ENCODE measurements at regions not wholly inside any gene's neighbourhood (a gene's known extent, or its start where the extent isn't known, plus 50 kb on each side); places are given as distances from the start of the nearest gene placed in this dataset.
A peak's percentile ranks its signal among the peaks of the same experiment; 100 is the strongest.

GRCh38 chr6:140921366-140922226, 1211.1 kb upstream of the GJE1 start:
- Mint-ChIP-seq H3K36me3 (ENCODE audit: unreplicated experiment) (no peaks in the 10 kb centered on the region), H3K4me1 (ENCODE audit: low read depth, unreplicated experiment) (no peaks in the 10 kb centered on the region), H3K27me3 (ENCODE audit: unreplicated experiment) (no peaks in the 10 kb centered on the region), H3K27ac (ENCODE audit: unreplicated experiment) (no peak overlapping the region), H3K4me3 (ENCODE audit: unreplicated experiment) (no peak overlapping the region), H3K9me3 (ENCODE audit: unreplicated experiment) (no peaks in the 10 kb centered on the region)
- DNase-seq = no peak
- TF ChIP-seq CTCF (IDR thresholded peaks at IDR 0.05; ENCODE audit: partially characterized antibody, unreplicated experiment) = peak; percentile 48

- H3K4me1 Mint-ChIP-seq (ENCODE audit: low read depth, unreplicated experiment) = peaks cover 6% of the 10 kb centered on the region
- H3K27ac Mint-ChIP-seq (ENCODE audit: unreplicated experiment) = no peak overlapping the region
- no peaks in the 10 kb centered on the region for H3K9me3 Mint-ChIP-seq (ENCODE audit: unreplicated experiment)
- DNase-seq = no peak
- TF ChIP-seq CTCF (IDR thresholded peaks at IDR 0.05; ENCODE audit: partially characterized antibody, unreplicated experiment) = no peak
- H3K36me3 Mint-ChIP-seq (ENCODE audit: unreplicated experiment) = no peaks in the 10 kb centered on the region
- no peak overlapping the region for H3K4me3 Mint-ChIP-seq (ENCODE audit: unreplicated experiment)
- H3K27me3 Mint-ChIP-seq (ENCODE audit: unreplicated experiment) = no peaks in the 10 kb centered on the region
Measured at GRCh38 chr6:140917911-140918310, 1214.8 kb upstream of the GJE1 start.

GRCh38 chr6:140915551-140915950, 1217.2 kb upstream of the GJE1 start:
- H3K27ac Mint-ChIP-seq (ENCODE audit: unreplicated experiment) = no peak overlapping the region
- TF ChIP-seq CTCF (IDR thresholded peaks at IDR 0.05; ENCODE audit: partially characterized antibody, unreplicated experiment) = no peak
- no peaks in the 10 kb centered on the region for H3K27me3 Mint-ChIP-seq (ENCODE audit: unreplicated experiment)
- no peaks in the 10 kb centered on the region for H3K9me3 Mint-ChIP-seq (ENCODE audit: unreplicated experiment)
- DNase-seq = no peak
- H3K4me3 Mint-ChIP-seq (ENCODE audit: unreplicated experiment) = no peak overlapping the region
- H3K4me1 Mint-ChIP-seq (ENCODE audit: low read depth, unreplicated experiment) = peaks cover 8% of the 10 kb centered on the region
- H3K36me3 Mint-ChIP-seq (ENCODE audit: unreplicated experiment) = no peaks in the 10 kb centered on the region

GRCh38 chr6:140915103-140915502, 1217.6 kb upstream of the GJE1 start:
- Mint-ChIP-seq H3K4me3 (ENCODE audit: unreplicated experiment) (no peak overlapping the region), H3K9me3 (ENCODE audit: unreplicated experiment) (no peaks in the 10 kb centered on the region), H3K36me3 (ENCODE audit: unreplicated experiment) (no peaks in the 10 kb centered on the region), H3K27me3 (ENCODE audit: unreplicated experiment) (no peaks in the 10 kb centered on the region), H3K4me1 (ENCODE audit: low read depth, unreplicated experiment) (peaks cover 8% of the 10 kb centered on the region), H3K27ac (ENCODE audit: unreplicated experiment) (no peak overlapping the region)
- no peak for DNase-seq
- no peak for TF ChIP-seq CTCF (IDR thresholded peaks at IDR 0.05; ENCODE audit: partially characterized antibody, unreplicated experiment)

- Mint-ChIP-seq H3K27ac (ENCODE audit: unreplicated experiment) (peak overlapping the region; percentile 49), H3K4me1 (ENCODE audit: low read depth, unreplicated experiment) (peaks cover 8% of the 10 kb centered on the region), H3K27me3 (ENCODE audit: unreplicated experiment) (no peaks in the 10 kb centered on the region), H3K4me3 (ENCODE audit: unreplicated experiment) (no peak overlapping the region), H3K9me3 (ENCODE audit: unreplicated experiment) (no peaks in the 10 kb centered on the region), H3K36me3 (ENCODE audit: unreplicated experiment) (no peaks in the 10 kb centered on the region)
- TF ChIP-seq CTCF (IDR thresholded peaks at IDR 0.05; ENCODE audit: partially characterized antibody, unreplicated experiment) = no peak
- DNase-seq = no peak
Measured at GRCh38 chr6:140912686-140913085, 1220.0 kb upstream of the GJE1 start.

All from glutamatergic neuron (in vitro differentiated cells).